ENCODE measurements at regions not wholly inside any gene's neighbourhood (a gene's known extent, or its start where the extent isn't known, plus 50 kb on each side); places are given as distances from the start of the nearest gene placed in this dataset.

DNA sequence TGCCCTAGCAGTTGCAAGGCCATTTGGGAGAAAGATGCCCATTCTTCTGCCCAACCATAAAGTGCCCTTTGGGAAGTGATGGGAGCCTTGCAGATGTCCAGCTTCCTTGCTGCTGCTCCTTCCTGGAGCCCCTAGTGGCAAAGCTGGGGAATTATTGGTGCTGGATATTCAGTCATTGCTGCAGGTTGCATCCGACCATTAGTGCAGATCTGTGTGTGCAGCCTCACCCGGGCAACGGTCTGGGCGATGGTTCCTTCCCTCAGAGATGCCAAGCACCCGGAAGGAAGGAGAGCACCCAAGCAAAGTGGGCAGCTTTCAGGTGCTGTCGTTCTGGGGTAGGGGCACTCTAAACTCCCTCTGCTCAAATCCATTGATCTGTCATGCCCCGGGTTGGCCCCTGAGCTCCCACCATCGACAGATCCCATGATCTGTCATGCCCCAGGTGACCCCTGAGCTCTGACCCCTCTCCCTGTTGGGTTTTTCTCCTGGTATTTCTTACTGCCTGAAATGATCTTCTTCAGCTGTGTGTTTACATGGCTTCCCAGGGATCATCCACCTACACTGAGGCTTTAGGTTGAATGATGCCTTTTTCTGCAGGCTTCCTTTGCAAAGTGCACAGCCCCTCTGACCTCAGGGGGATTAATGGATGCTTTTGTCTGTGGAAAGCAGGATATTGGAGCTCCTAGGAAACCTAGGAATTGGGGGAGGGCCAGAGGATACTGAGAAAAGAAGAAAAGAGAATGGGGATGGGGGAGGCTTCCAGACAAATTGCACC is 467.5 kb downstream of the PTPRU start:
- Histone ChIP-seq H3K4me2 (ENCODE audit: low read length) (no peak overlapping the region), H3K36me3 (ENCODE audit: control insufficient read depth, low read length) (no peaks in the 10 kb centered on the region), H3K79me2 (ENCODE audit: control insufficient read depth, low read length) (no peaks in the 10 kb centered on the region), H3K27me3 (ENCODE audit: control insufficient read depth, low read length) (peaks cover 4% of the 10 kb centered on the region; the same call in 1 of the 2 replicates), H3K27ac (ENCODE audit: low read depth, low read length) (no peak overlapping the region), H3K9me2 (replicated peaks; ENCODE audit: control insufficient read depth, low read length) (no peaks in the 10 kb centered on the region), H3K4me3 (ENCODE audit: low read length) (no peak overlapping the region), H3F3A (ENCODE audit: control insufficient read depth, insufficient read depth) (no peaks in the 10 kb centered on the region), H3K9me3 (ENCODE audit: control insufficient read depth, insufficient read depth, low read length) (no peaks in the 10 kb centered on the region), H3K4me1 (ENCODE audit: control insufficient read depth, low read length) (peaks cover 6% of the 10 kb centered on the region), H4K20me1 (ENCODE audit: control insufficient read depth, insufficient read depth, low read depth, low read length) (no peaks in the 10 kb centered on the region)
- no peak for TF ChIP-seq EZH2phosphoT487 (IDR thresholded peaks at IDR 0.05; ENCODE audit: borderline replicate concordance, low read length)
- TF ChIP-seq, protein P1, sequence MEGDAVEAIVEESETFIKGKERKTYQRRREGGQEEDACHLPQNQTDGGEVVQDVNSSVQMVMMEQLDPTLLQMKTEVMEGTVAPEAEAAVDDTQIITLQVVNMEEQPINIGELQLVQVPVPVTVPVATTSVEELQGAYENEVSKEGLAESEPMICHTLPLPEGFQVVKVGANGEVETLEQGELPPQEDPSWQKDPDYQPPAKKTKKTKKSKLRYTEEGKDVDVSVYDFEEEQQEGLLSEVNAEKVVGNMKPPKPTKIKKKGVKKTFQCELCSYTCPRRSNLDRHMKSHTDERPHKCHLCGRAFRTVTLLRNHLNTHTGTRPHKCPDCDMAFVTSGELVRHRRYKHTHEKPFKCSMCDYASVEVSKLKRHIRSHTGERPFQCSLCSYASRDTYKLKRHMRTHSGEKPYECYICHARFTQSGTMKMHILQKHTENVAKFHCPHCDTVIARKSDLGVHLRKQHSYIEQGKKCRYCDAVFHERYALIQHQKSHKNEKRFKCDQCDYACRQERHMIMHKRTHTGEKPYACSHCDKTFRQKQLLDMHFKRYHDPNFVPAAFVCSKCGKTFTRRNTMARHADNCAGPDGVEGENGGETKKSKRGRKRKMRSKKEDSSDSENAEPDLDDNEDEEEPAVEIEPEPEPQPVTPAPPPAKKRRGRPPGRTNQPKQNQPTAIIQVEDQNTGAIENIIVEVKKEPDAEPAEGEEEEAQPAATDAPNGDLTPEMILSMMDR (IDR thresholded peaks at IDR 0.05; ENCODE audit: low read depth, low read length, poor library complexity, severe bottlenecking): peak; percentile 70

DNA sequence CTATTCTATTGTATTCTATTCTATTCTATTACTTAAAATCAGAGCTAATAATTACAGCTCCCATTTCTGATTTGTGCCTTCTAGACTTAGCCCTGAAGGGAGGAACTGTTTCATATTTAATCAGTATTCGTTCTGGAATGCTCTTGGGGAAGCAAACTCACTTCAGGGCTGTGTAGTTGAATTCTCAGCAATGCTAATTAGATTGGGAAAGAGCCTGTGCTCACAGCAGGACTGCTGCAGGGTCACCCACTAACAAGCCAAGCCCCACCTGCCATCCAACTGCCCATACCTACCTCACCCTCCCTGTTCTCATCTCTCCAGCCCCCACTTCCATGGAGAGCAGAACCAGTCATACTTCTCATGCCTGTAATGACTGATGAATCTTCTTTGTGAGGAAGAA is 464.2 kb downstream of the PTPRU start:
- H3K79me2 ChIP-seq (ENCODE audit: control insufficient read depth, low read length): no peaks in the 10 kb centered on the region
- H4K20me1 ChIP-seq (ENCODE audit: control insufficient read depth, insufficient read depth, low read depth, low read length): no peaks in the 10 kb centered on the region
- no peaks in the 10 kb centered on the region for H3K4me1 ChIP-seq (ENCODE audit: control insufficient read depth, low read length)
- H3K27ac ChIP-seq (ENCODE audit: low read depth, low read length): no peak overlapping the region
- no peak overlapping the region for H3K4me3 ChIP-seq (ENCODE audit: low read length)
- H3F3A ChIP-seq (ENCODE audit: control insufficient read depth, insufficient read depth): no peaks in the 10 kb centered on the region
- no peak overlapping the region for H3K4me2 ChIP-seq (ENCODE audit: low read length)
- H3K9me3 ChIP-seq (ENCODE audit: control insufficient read depth, insufficient read depth, low read length): no peaks in the 10 kb centered on the region
- peaks cover 4% of the 10 kb centered on the region; the same call in 1 of the 2 replicates for H3K27me3 ChIP-seq (ENCODE audit: control insufficient read depth, low read length)
- TF ChIP-seq, protein P1 (IDR thresholded peaks at IDR 0.05; ENCODE audit: low read depth, low read length, poor library complexity, severe bottlenecking): no peak
- TF ChIP-seq EZH2phosphoT487 (IDR thresholded peaks at IDR 0.05; ENCODE audit: borderline replicate concordance, low read length): no peak
- no peaks in the 10 kb centered on the region for H3K36me3 ChIP-seq (ENCODE audit: control insufficient read depth, low read length)
- H3K9me2 ChIP-seq (replicated peaks; ENCODE audit: control insufficient read depth, low read length): no peaks in the 10 kb centered on the region

DNA sequence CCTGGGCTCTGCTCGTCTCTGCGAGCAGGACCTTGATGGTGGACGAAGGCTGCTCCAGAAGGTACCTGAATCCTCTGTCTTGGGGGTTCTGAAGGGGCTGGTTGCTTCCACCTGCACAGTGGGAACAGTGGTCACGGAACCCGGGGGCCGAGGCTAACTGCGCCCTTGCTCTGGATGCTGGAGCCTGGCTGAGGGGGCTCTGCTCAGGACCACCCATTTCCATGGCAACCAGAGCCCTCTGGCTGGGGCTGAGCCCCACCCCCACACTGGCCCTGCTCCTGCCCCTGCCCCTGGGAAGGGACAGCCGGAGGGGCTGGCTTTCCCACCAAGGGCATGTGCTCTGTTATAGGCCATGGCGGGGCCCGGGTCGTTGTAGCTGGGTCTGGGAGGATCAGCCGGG is 462.3 kb downstream of the PTPRU start:
- H3K27me3 ChIP-seq (ENCODE audit: control insufficient read depth, low read length): peaks cover 4% of the 10 kb centered on the region; the same call in 1 of the 2 replicates
- no peak for TF ChIP-seq EZH2phosphoT487 (IDR thresholded peaks at IDR 0.05; ENCODE audit: borderline replicate concordance, low read length)
- TF ChIP-seq, protein P1 (IDR thresholded peaks at IDR 0.05; ENCODE audit: low read depth, low read length, poor library complexity, severe bottlenecking): no peak
- peaks cover under 1% of the 10 kb centered on the region; the same call in 1 of the 2 replicates for H3K4me1 ChIP-seq (ENCODE audit: control insufficient read depth, low read length)
- no peaks in the 10 kb centered on the region for H3K9me2 ChIP-seq (replicated peaks; ENCODE audit: control insufficient read depth, low read length)
- H4K20me1 ChIP-seq (ENCODE audit: control insufficient read depth, insufficient read depth, low read depth, low read length): no peaks in the 10 kb centered on the region
- H3F3A ChIP-seq (ENCODE audit: control insufficient read depth, insufficient read depth): no peaks in the 10 kb centered on the region
- no peak overlapping the region for H3K27ac ChIP-seq (ENCODE audit: low read depth, low read length)
- no peaks in the 10 kb centered on the region for H3K9me3 ChIP-seq (ENCODE audit: control insufficient read depth, insufficient read depth, low read length)
- H3K4me2 ChIP-seq (ENCODE audit: low read length): no peak overlapping the region
- H3K79me2 ChIP-seq (ENCODE audit: control insufficient read depth, low read length): no peaks in the 10 kb centered on the region
- H3K4me3 ChIP-seq (ENCODE audit: low read length): no peak overlapping the region
- H3K36me3 ChIP-seq (ENCODE audit: control insufficient read depth, low read length): no peaks in the 10 kb centered on the region
